Chondrocyte (in vitro differentiated cells): ENCODE measurements at regions not wholly inside any gene's neighbourhood (a gene's known extent, or its start where the extent isn't known, plus 50 kb on each side); places are given as distances from the start of the nearest gene placed in this dataset.

Experiments
- DNase-seq: peaks from one replicate; pipeline ENCODE4 v3.0.0; 2021; ENCODE audit warnings: mixed read lengths, low spot score
- H3K27ac Mint-ChIP-seq: one replicate; pipeline ENCODE4 v1.8.0; 2021; ENCODE audit warnings: mild to moderate bottlenecking, moderate library complexity, mixed read lengths; ENCODE audit not compliant: unreplicated experiment
- H3K27me3 Mint-ChIP-seq: 2 replicates; pipeline ENCODE4 v1.8.0; 2021; ENCODE audit warnings: low read depth, mixed read lengths
- H3K36me3 Mint-ChIP-seq: 2 replicates; pipeline ENCODE4 v1.8.0; 2021; ENCODE audit warnings: low read depth, mixed read lengths
- H3K4me1 Mint-ChIP-seq: 2 replicates; pipeline ENCODE4 v1.8.0; 2021; ENCODE audit warnings: low read depth, mild to moderate bottlenecking, mixed read lengths
- H3K4me3 Mint-ChIP-seq: one replicate; pipeline ENCODE4 v1.8.0; 2021; ENCODE audit warnings: mild to moderate bottlenecking, moderate library complexity, mixed read lengths; ENCODE audit not compliant: unreplicated experiment
- H3K9me3 Mint-ChIP-seq: 2 replicates; pipeline ENCODE4 v1.8.0; 2021; ENCODE audit warnings: low read depth, mixed read lengths
- TF ChIP-seq, protein P1 (sequence below): fragments of 200-600 bp; sonication (generic); IDR thresholded peaks from 2 replicates; pipeline ENCODE4 v1.5.0; 2021; ENCODE audit warnings: antibody characterized with exemption, mild to moderate bottlenecking, moderate library complexity

- Mint-ChIP-seq H3K9me3 (peaks cover 14% of the 10 kb centered on the region), H3K4me1 (peaks cover 23% of the 10 kb centered on the region), H3K4me3 (no peak overlapping the region), H3K27ac (no peak overlapping the region), H3K36me3 (no peaks in the 10 kb centered on the region), H3K27me3 (no peaks in the 10 kb centered on the region)
- TF ChIP-seq, protein P1, sequence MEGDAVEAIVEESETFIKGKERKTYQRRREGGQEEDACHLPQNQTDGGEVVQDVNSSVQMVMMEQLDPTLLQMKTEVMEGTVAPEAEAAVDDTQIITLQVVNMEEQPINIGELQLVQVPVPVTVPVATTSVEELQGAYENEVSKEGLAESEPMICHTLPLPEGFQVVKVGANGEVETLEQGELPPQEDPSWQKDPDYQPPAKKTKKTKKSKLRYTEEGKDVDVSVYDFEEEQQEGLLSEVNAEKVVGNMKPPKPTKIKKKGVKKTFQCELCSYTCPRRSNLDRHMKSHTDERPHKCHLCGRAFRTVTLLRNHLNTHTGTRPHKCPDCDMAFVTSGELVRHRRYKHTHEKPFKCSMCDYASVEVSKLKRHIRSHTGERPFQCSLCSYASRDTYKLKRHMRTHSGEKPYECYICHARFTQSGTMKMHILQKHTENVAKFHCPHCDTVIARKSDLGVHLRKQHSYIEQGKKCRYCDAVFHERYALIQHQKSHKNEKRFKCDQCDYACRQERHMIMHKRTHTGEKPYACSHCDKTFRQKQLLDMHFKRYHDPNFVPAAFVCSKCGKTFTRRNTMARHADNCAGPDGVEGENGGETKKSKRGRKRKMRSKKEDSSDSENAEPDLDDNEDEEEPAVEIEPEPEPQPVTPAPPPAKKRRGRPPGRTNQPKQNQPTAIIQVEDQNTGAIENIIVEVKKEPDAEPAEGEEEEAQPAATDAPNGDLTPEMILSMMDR = no peak
- no peak for DNase-seq
These were observed 113.7 kb upstream of the TBL1X start for GRCh38 chrX:9351126-9351525.

DNA sequence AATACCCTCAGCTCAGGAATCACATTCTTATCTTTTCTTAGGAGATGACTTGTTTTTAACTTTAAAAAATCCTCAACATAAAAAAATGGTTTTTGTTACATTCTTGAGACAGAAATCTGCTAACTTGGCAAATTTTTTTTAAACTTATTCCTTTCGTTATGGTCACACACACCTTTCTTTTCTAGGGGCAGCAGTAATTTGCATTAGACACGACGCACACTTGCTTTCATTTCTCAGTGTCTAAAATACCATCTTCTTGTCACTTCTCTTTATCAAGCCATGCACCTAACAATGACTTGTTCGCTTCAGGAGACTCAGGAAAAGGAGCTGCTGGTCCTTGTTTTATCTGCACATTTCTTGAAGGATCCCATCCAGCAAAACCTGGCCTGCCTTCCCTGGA is 112.6 kb upstream of the TBL1X start:
- TF ChIP-seq, protein P1 = no peak

GRCh38 chrX:9352694-9353411 is 112.0 kb upstream of the TBL1X start:
- H3K4me3 Mint-ChIP-seq = no peak overlapping the region
- DNase-seq = no peak
- peaks cover 18% of the 10 kb centered on the region for H3K9me3 Mint-ChIP-seq
- no peaks in the 10 kb centered on the region for H3K27me3 Mint-ChIP-seq
- no peaks in the 10 kb centered on the region for H3K36me3 Mint-ChIP-seq
- TF ChIP-seq, protein P1 = no peak
- H3K4me1 Mint-ChIP-seq = peaks cover 23% of the 10 kb centered on the region
- H3K27ac Mint-ChIP-seq = peak overlapping the region; percentile 54

More for the DNA sequence above, 112.6 kb upstream of the TBL1X start:
- no peaks in the 10 kb centered on the region for H3K27me3 Mint-ChIP-seq
- peaks cover 18% of the 10 kb centered on the region for H3K9me3 Mint-ChIP-seq
- no peak overlapping the region for H3K4me3 Mint-ChIP-seq
- H3K4me1 Mint-ChIP-seq = peaks cover 23% of the 10 kb centered on the region
- no peak overlapping the region for H3K27ac Mint-ChIP-seq
- DNase-seq = no peak
- no peaks in the 10 kb centered on the region for H3K36me3 Mint-ChIP-seq

GRCh38 chrX:9354918-9355317 is 109.9 kb upstream of the TBL1X start:
- TF ChIP-seq, protein P1 = no peak
- Mint-ChIP-seq H3K36me3 (no peaks in the 10 kb centered on the region), H3K27ac (no peak overlapping the region), H3K9me3 (peaks cover 22% of the 10 kb centered on the region), H3K27me3 (no peaks in the 10 kb centered on the region), H3K4me3 (no peak overlapping the region), H3K4me1 (peaks cover 15% of the 10 kb centered on the region)
- DNase-seq = no peak

- Mint-ChIP-seq H3K36me3 (no peaks in the 10 kb centered on the region), H3K9me3 (peaks cover 22% of the 10 kb centered on the region), H3K4me3 (no peak overlapping the region), H3K27ac (no peak overlapping the region), H3K4me1 (peaks cover 15% of the 10 kb centered on the region), H3K27me3 (no peaks in the 10 kb centered on the region)
- DNase-seq = no peak
- TF ChIP-seq, protein P1 = no peak
These were observed 109.1 kb upstream of the TBL1X start for GRCh38 chrX:9355739-9356138.
